Spleen (tissue), 11 donors: ENCODE measurements at regions not wholly inside any gene's neighbourhood (a gene's known extent, or its start where the extent isn't known, plus 50 kb on each side); places are given as distances from the start of the nearest gene placed in this dataset.

Experiments
- DNase-seq: peaks from one replicate; pipeline ENCODE4 v3.0.0-alpha.2; 2020
- H3K27ac ChIP-seq, 8 donors: fragments of 200-600 bp; sonication (generic) in 7 of 8; 1 replicate in 4 of 8; 2 replicates in 4 of 8; pipeline versions ENCODE4 v1.5.0 to v1.8.0; 2016 to 2021; ENCODE audit warnings: inconsistent platforms in 4 of 8, mild to moderate bottlenecking in 4 of 8, moderate library complexity in 1 of 8
- H3K27me3 ChIP-seq, 7 donors: fragments of 200-600 bp; sonication (generic) in 6 of 7; replicated peaks in 1 of 7; 1 replicate in 4 of 7; 2 replicates in 3 of 7; pipeline versions ENCODE4 v1.5.0 to v1.8.0; 2016 to 2021; ENCODE audit warnings: inconsistent platforms in 3 of 7, mild to moderate bottlenecking in 1 of 7
- H3K36me3 ChIP-seq, 6 donors: fragments of 200-600 bp; sonication (generic) in 5 of 6; 1 replicate in 4 of 6; 2 replicates in 2 of 6; pipeline versions ENCODE4 v1.5.0 to v1.8.0; 2016 to 2021; ENCODE audit warnings: inconsistent platforms in 2 of 6
- H3K4me1 ChIP-seq, 6 donors: fragments of 200-600 bp; sonication (generic) in 5 of 6; 1 replicate in 3 of 6; 2 replicates in 3 of 6; pipeline versions ENCODE4 v1.5.0 to v1.8.0; 2016 to 2021; ENCODE audit warnings: inconsistent platforms in 3 of 6
- H3K4me3 ChIP-seq, 8 donors: fragments of 200-600 bp; sonication (generic) in 7 of 8; 1 replicate in 4 of 8; 2 replicates in 4 of 8; pipeline versions ENCODE4 v1.5.0 to v1.8.0; 2016 to 2021; ENCODE audit warnings: inconsistent platforms in 4 of 8, mild to moderate bottlenecking in 4 of 8, moderate library complexity in 2 of 8
- H3K9me3 ChIP-seq, 8 donors: fragments of 200-600 bp; sonication (generic) in 7 of 8; 1 replicate in 4 of 8; 2 replicates in 4 of 8; pipeline versions ENCODE4 v1.5.0 to v1.8.0; 2016 to 2021; ENCODE audit warnings: inconsistent platforms in 4 of 8
- POLR2A ChIP-seq, 3 donors: fragments of 450-650 bp; IDR thresholded peaks; one replicate each; pipeline ENCODE4 v1.5.1; 2017; ENCODE audit warnings: antibody characterized with exemption in 3 of 3, mild to moderate bottlenecking in 1 of 3
- POLR2AphosphoS5 ChIP-seq, 3 donors: sonication (generic); formaldehyde crosslinking; IDR thresholded peaks; one replicate each; pipeline ENCODE4 v1.5.1; 2017; ENCODE audit warnings: antibody characterized with exemption in 3 of 3
- WGBS, 5 donors: extraction: QIAGEN DNeasy Blood & Tissue Kit in 3 of 5; methylation state at CpG; one replicate each; pipeline versions ENCODE4 v1.1.5 to v1.1.7; 2013 to 2018; 5-methylcytosine and 5-hydroxymethylcytosine counted together
- intact Hi-C: fragments of 100-400 bp; cut with DNase I; formaldehyde crosslinking; loops from one replicate; pipeline ENCODE4 v1.15.0; 2023; ENCODE audit warnings: low total_unique reads
- TF ChIP-seq, protein P1 (sequence below), 11 experiments: fragments of 200-600 bp in 7 of 11; fragments of 450-650 bp in 4 of 11; sonication (generic) in 4 of 11; IDR thresholded peaks in 8 of 11; conservative IDR thresholded peaks in 3 of 11; 1 replicate in 7 of 11; 2 replicates in 4 of 11; pipeline versions ENCODE4 v1.4.0 to v1.8.0; 2016 to 2021; ENCODE audit warnings: antibody characterized with exemption in 11 of 11, inconsistent platforms in 4 of 11, mild to moderate bottlenecking in 1 of 11
- donor health status: healthy with polysubstance abuse.
- donor health status: DM: no; HTN: no; CAD: no; lungs with moderate emphysema.
- donor health status: DM: no; HTN: no; CAD: no.
- donor health status: Bipolar disorder and iron deficiency.
- donor health status: healthy.
- donor health status: DM: no; HTN: no; CAD: no.
- donor health status: DM: yes; HTN: yes; CAD: no.

GRCh38 chr4:177201614-177202013 is 108.1 kb upstream of the NEIL3 start:
- no peaks in the 10 kb centered on the region for H3K4me1 ChIP-seq
- no peak overlapping the region for H3K27ac ChIP-seq
- DNase-seq, result no peak
- H3K27me3 ChIP-seq, result peaks cover 0 to 3% (median 0%) of the 10 kb centered on the region in 7 donors
- no peaks in the 10 kb centered on the region for H3K36me3 ChIP-seq
- WGBS, 5 donors, result 50 to 71% (median 60%) methylated on average over 1 of the region's 1 CpG
- H3K4me3 ChIP-seq, result no peak overlapping the region
- peaks cover 0 to 30% (median 0%) of the 10 kb centered on the region in 8 donors for H3K9me3 ChIP-seq
- intact Hi-C loops, result no loop called here
- TF ChIP-seq POLR2A (IDR thresholded peaks at IDR 0.05), result no peak
- no peak for TF ChIP-seq POLR2AphosphoS5 (IDR thresholded peaks at IDR 0.05)
- TF ChIP-seq, protein P1, sequence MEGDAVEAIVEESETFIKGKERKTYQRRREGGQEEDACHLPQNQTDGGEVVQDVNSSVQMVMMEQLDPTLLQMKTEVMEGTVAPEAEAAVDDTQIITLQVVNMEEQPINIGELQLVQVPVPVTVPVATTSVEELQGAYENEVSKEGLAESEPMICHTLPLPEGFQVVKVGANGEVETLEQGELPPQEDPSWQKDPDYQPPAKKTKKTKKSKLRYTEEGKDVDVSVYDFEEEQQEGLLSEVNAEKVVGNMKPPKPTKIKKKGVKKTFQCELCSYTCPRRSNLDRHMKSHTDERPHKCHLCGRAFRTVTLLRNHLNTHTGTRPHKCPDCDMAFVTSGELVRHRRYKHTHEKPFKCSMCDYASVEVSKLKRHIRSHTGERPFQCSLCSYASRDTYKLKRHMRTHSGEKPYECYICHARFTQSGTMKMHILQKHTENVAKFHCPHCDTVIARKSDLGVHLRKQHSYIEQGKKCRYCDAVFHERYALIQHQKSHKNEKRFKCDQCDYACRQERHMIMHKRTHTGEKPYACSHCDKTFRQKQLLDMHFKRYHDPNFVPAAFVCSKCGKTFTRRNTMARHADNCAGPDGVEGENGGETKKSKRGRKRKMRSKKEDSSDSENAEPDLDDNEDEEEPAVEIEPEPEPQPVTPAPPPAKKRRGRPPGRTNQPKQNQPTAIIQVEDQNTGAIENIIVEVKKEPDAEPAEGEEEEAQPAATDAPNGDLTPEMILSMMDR (IDR thresholded peaks at IDR 0.05 in 8 of 11, conservative IDR thresholded peaks at IDR 0.05 in 3 of 11), result no peak

- 33 to 41% (median 37%) methylated on average over 2 of the region's 2 CpGs for WGBS, 5 donors
- intact Hi-C loops, result no loop called here
- peaks cover 0 to 16% (median 0%) of the 10 kb centered on the region in 8 donors for H3K9me3 ChIP-seq
- no peak for TF ChIP-seq POLR2A (IDR thresholded peaks at IDR 0.05)
- TF ChIP-seq POLR2AphosphoS5 (IDR thresholded peaks at IDR 0.05), result no peak
- TF ChIP-seq, protein P1 (IDR thresholded peaks at IDR 0.05 in 8 of 11, conservative IDR thresholded peaks at IDR 0.05 in 3 of 11), result no peak
- H3K27me3 ChIP-seq, result peaks cover 0 to 6% (median 0%) of the 10 kb centered on the region in 7 donors
- no peak overlapping the region for H3K27ac ChIP-seq
- no peak for DNase-seq
- H3K36me3 ChIP-seq, result no peaks in the 10 kb centered on the region
- H3K4me3 ChIP-seq, result no peak overlapping the region
- no peaks in the 10 kb centered on the region for H3K4me1 ChIP-seq
Observed at GRCh38 chr4:177204126-177204525, 105.5 kb upstream of the NEIL3 start.

DNA sequence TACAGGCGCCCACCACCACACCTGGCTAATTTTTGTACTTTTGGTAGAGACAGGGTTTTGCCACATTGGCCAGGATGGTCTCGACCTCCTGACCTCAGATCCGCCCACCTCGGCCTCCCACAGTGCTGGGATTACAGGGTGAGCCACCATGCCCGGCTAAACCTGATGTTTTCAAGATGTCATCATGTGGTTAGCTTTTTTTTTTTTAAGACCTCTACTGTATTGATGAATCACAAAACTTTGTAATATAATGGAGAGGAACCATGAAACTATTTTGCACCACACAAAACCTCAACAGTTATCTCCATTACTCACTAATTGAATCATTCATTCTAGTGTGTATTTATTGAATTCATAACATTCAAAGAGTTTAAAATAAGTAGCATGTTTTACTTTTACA is 94.7 kb upstream of the NEIL3 start:
- DNase-seq, result no peak
- no peak overlapping the region for H3K27ac ChIP-seq
- no peak for TF ChIP-seq POLR2AphosphoS5 (IDR thresholded peaks at IDR 0.05)
- TF ChIP-seq, protein P1 (IDR thresholded peaks at IDR 0.05 in 8 of 11, conservative IDR thresholded peaks at IDR 0.05 in 3 of 11), result no peak
- H3K9me3 ChIP-seq, result no peaks in the 10 kb centered on the region
- H3K4me3 ChIP-seq, result no peak overlapping the region
- no peaks in the 10 kb centered on the region for H3K36me3 ChIP-seq
- H3K27me3 ChIP-seq, result peaks cover 0 to 3% (median 0%) of the 10 kb centered on the region in 7 donors
- intact Hi-C loops, result no loop called here
- no peaks in the 10 kb centered on the region for H3K4me1 ChIP-seq
- 82 to 93% (median 88%) methylated on average over 5 of the region's 5 CpGs for WGBS, 5 donors

GRCh38 chr4:177220376-177220775 is 89.3 kb upstream of the NEIL3 start:
- Histone ChIP-seq H3K27ac (no peak overlapping the region), H3K4me1 (no peaks in the 10 kb centered on the region), H3K9me3 (no peaks in the 10 kb centered on the region), H3K4me3 (no peak overlapping the region), H3K27me3 (no peaks in the 10 kb centered on the region), H3K36me3 (no peaks in the 10 kb centered on the region)
- DNase-seq, result no peak
- TF ChIP-seq, protein P1 (IDR thresholded peaks at IDR 0.05 in 8 of 11, conservative IDR thresholded peaks at IDR 0.05 in 3 of 11), result no peak
- TF ChIP-seq POLR2AphosphoS5 (IDR thresholded peaks at IDR 0.05), result no peak
- TF ChIP-seq POLR2A (IDR thresholded peaks at IDR 0.05), result no peak
- intact Hi-C loops, result no loop called here
- 64 to 82% (median 70%) methylated on average over 4 of the region's 4 CpGs for WGBS, 5 donors
